GM13976 (cell line): ENCODE measurements at regions not wholly inside any gene's neighbourhood (a gene's known extent, or its start where the extent isn't known, plus 50 kb on each side); places are given as distances from the start of the nearest gene placed in this dataset.

Experiments
- DNase-seq: peaks from one replicate; pipeline ENCODE4 v3.0.0; 2012; ENCODE audit warnings: low spot score
- CTCF ChIP-seq: IDR thresholded peaks from 2 replicates; pipeline ENCODE4 v1.5.1; 2012; ENCODE audit warnings: borderline replicate concordance, mild to moderate bottlenecking; ENCODE audit not compliant: insufficient read depth; ENCODE audit errors: extremely low read depth, missing control alignments, control extremely low read depth
- in situ Hi-C: fragments of 300-500 bp; cut with MboI; formaldehyde crosslinking; loops from one replicate; pipeline ENCODE4 v1.12.0; 2022; ENCODE audit warnings: low sequenced_read_pairs, mixed read lengths, inconsistent platforms; ENCODE audit not compliant: unreplicated experiment

- no peak for TF ChIP-seq CTCF
- in situ Hi-C loops: no loop called here
- DNase-seq: no peak
Observed at GRCh38 chr18:68445136-68445535, 269.8 kb downstream of the TMX3 start.

- no peak for TF ChIP-seq CTCF
- in situ Hi-C loops: no loop called here
- no peak for DNase-seq
Observed at GRCh38 chr18:68441241-68441640, 273.7 kb downstream of the TMX3 start.

GRCh38 chr18:68440433-68440832 lies 274.5 kb downstream of the TMX3 start:
- TF ChIP-seq CTCF: no peak
- in situ Hi-C loops: no loop called here
- DNase-seq: no peak

GRCh38 chr18:68439642-68440041 lies 275.3 kb downstream of the TMX3 start:
- no peak for DNase-seq
- TF ChIP-seq CTCF: no peak
- in situ Hi-C loops: no loop called here

- DNase-seq: no peak
- no peak for TF ChIP-seq CTCF
- in situ Hi-C loops: no loop called here
Observed at GRCh38 chr18:68438983-68439382, 275.9 kb downstream of the TMX3 start.

- in situ Hi-C loops: no loop called here
- TF ChIP-seq CTCF: no peak
- DNase-seq: no peak
Observed at GRCh38 chr18:68438536-68438935, 276.4 kb downstream of the TMX3 start.

GRCh38 chr18:68436485-68436884 lies 278.4 kb downstream of the TMX3 start:
- TF ChIP-seq CTCF: no peak
- DNase-seq: no peak
- in situ Hi-C loops: no loop called here
